Choroid plexus epithelial cell (primary cell): ENCODE measurements at regions not wholly inside any gene's neighbourhood (a gene's known extent, or its start where the extent isn't known, plus 50 kb on each side); places are given as distances from the start of the nearest gene placed in this dataset.

ENCODE experiments used
- DNase-seq: peaks from one replicate; pipeline ENCODE4 v3.0.0-alpha.2; 2010; ENCODE audit warnings: low read depth
- H3K4me3 ChIP-seq: 2 replicates; pipeline ENCODE4 v1.5.1; 2011; ENCODE audit warnings: low read depth, mild to moderate bottlenecking, control low read depth, low read length, moderate library complexity
- TF ChIP-seq, protein P1 (sequence below): conservative IDR thresholded peaks from 2 replicates; pipeline ENCODE4 v1.5.1; 2011; ENCODE audit warnings: low read depth, mild to moderate bottlenecking, control low read depth, inconsistent platforms, low read length, moderate library complexity

DNA sequence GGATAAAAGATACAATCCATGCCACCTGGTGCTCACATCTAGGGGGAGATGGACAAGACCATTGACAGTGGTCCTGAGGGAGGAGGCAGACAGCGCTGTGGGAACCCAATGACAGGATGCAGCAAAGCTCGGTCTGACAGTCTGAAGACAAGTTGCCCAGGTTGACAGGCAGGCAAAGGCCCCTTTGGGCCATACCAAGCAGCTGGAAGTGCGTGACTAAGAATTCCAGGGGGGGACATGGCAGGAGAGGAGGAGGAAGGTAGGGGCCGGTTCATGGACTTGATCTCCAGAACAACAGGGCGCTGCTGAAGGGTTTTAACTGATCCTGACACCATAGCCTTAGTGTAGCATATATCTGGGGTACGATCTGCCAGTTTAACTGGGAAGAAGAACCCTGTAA, 83.4 kb downstream of the RPLP1 start:
- TF ChIP-seq, protein P1, sequence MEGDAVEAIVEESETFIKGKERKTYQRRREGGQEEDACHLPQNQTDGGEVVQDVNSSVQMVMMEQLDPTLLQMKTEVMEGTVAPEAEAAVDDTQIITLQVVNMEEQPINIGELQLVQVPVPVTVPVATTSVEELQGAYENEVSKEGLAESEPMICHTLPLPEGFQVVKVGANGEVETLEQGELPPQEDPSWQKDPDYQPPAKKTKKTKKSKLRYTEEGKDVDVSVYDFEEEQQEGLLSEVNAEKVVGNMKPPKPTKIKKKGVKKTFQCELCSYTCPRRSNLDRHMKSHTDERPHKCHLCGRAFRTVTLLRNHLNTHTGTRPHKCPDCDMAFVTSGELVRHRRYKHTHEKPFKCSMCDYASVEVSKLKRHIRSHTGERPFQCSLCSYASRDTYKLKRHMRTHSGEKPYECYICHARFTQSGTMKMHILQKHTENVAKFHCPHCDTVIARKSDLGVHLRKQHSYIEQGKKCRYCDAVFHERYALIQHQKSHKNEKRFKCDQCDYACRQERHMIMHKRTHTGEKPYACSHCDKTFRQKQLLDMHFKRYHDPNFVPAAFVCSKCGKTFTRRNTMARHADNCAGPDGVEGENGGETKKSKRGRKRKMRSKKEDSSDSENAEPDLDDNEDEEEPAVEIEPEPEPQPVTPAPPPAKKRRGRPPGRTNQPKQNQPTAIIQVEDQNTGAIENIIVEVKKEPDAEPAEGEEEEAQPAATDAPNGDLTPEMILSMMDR: no peak
- H3K4me3 ChIP-seq: no peak overlapping the region
- no peak for DNase-seq

DNA sequence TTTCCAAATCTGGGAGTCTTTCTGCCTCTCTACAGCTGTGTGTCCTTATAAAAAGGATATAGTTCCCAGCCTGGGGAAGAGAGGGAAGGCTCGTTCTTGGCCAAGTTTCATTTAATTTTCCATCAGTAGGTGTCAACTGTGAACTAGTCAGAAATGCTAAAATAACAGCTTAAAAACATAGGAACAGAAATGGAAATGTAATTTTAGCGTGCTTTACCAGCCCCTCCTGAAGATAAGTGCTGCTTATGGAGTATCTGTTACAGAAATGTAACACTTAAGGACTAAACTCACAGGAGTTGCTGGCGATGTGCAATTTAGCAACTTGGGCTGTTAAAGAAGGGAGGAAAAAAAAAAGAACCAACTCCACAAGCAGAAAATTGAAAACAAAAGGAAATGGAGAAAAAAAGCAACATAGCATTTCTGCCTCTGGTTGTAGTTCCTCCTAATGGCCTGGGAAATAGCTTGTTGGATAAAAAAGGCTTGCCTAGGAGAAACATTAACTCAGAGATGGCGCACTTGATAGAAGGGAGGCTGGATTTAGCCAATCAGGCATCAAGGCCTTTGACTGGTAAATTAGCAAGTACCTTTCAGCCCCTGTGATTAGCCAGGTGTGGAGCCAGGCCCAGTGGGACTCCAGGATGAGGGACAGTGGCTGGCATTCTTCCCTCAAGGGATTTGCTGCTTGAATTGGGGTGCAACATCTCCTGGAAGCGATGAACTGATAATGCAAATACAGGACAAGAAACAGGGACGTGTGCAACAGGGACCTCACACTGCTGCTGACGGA, 84.3 kb downstream of the RPLP1 start:
- TF ChIP-seq, protein P1: no peak
- no peak overlapping the region for H3K4me3 ChIP-seq
- DNase-seq: no peak

DNA sequence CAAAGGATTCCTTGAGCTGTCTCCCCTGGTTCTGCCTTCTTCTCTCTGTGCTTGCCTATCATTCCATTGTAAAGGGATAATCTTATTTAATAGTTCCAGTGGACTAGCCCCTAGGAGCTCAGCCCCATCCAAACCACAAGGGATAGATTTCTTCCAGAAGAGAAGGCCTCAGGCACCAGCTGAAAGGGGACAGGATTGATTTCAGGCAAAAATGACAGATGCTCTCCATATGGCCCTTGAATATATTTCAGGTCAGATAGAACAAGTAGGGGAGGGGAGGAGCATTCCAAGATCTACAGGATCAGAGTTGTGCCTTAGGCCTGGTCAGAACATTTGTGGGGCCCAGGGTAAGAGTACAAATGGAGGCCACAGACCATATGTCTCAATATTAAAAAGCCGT, 85.3 kb downstream of the RPLP1 start:
- TF ChIP-seq, protein P1: no peak
- no peak overlapping the region for H3K4me3 ChIP-seq
- no peak for DNase-seq

DNA sequence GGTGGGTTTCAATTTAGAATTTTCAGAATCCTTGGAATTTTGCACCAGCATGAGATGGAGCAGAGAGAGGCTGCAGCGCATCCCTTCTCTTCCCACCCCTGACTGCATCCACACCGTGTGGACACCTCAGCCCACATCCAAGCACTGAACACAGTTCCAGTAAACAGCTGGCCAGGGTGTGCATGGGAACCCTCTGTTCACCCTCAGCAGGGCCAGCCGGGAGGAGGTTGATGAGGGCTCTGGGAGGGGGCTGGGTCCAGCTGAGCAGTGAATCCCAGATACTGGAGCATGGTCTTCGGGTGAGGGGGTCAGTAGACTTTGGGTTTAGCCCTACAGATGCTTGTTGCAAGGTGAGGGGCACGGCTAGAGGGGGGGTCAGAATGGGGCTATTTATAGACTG, 85.8 kb downstream of the RPLP1 start:
- H3K4me3 ChIP-seq: no peak overlapping the region
- no peak for DNase-seq
- TF ChIP-seq, protein P1: no peak

DNA sequence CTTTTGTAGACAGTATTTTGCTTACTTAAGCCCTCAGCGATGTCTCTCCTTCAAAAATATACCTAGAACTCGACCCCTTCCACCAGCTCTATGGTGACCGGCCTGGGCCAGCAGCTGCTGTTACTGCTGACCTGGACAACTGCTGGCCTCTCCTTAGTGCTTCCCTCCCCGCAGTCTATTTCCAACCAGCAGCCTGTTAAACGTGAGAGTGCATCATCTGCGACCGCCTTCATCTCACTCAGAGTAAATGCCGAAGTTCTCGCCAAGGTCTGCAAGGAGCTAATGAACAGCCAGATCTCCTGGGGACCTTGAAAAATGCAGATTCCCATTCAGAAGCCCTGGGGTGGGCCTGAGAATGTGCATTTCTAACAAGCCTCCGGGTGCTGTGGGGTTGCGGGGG, 86.7 kb downstream of the RPLP1 start:
- no peak for DNase-seq
- TF ChIP-seq, protein P1: no peak
- no peak overlapping the region for H3K4me3 ChIP-seq

DNA sequence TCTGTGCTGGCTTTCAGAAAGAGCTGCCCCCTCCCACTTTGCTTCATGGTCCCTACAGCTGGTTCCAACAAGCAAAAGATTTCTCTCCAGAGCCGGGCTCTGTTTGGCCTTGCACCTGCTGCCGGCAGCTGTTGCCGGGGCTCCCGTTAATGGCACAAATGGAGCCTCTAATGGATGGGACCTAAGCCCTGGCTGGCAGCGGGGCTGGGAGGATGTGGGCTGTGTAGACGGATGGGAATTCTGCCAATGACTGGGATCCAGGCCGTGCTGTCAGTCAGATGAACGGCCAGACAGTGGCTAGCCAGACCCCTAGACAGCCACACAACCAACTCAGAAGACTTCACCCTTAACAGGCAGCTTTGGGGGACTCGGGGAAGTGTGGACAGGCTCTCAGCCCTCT, 88.0 kb downstream of the RPLP1 start:
- DNase-seq: no peak
- no peak overlapping the region for H3K4me3 ChIP-seq
- TF ChIP-seq, protein P1: no peak

DNA sequence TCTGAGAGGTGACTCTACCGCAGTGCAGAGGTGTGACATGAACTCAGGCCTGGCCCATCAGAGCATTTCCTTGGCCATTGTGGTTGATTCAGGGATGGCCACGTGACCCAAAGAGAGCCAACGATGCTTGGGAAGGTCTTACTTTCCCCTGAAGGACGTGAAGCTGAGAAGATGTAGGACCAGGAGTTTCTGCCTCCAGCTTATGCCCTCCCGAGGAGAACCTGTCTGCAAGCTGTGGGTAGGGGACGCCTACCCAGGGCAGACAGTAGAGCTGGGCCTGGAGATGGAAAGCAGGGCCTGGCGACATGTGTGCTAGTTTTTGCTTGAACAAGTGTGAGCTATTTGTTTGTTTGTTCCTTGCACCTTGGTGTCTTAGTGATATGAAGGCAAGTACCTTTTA, 89.4 kb downstream of the RPLP1 start:
- H3K4me3 ChIP-seq: no peak overlapping the region
- DNase-seq: no peak
- TF ChIP-seq, protein P1: no peak
